ENCODE measurements at regions not wholly inside any gene's neighbourhood (a gene's known extent, or its start where the extent isn't known, plus 50 kb on each side); places are given as distances from the start of the nearest gene placed in this dataset.

DNA sequence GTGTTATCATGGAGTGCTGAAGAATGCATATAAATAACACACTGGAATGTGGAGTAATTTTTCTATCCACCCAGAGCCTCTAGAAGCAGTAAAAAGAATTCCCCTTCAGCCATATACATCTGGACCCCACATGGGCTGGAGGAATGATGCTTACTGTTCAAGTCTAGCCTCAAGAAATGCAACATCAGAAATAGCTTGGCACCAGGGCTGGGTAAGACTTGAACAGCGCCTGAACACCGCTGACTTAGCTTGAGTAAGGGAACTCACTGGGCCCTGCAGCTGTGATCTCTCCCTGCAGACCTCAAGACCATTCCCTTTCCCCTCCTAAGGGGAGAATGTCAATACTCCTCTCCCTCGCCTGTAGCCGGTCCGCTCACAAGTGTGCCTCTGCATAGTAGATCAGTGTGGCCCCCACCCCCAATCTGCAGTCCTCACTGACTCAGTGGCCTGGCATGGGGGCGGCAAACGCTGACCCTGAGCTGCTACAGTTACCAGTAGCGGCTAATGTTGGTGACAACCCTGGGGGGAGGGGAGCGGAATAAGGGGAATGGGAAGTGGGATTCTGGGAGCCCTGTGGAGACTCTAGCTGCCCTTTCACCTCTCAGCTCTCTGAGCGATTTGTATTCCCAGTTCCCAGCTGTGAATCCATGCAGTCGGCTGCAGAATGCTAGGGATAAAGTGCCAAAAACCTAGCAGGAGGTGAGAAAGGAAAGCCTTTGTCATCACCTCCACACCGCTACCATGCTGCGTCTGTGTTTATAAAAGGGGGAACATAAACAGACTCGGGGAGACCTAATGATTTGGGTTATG lies 483.9 kb downstream of the DISC1 start:
- DNase-seq: no peak

DNA sequence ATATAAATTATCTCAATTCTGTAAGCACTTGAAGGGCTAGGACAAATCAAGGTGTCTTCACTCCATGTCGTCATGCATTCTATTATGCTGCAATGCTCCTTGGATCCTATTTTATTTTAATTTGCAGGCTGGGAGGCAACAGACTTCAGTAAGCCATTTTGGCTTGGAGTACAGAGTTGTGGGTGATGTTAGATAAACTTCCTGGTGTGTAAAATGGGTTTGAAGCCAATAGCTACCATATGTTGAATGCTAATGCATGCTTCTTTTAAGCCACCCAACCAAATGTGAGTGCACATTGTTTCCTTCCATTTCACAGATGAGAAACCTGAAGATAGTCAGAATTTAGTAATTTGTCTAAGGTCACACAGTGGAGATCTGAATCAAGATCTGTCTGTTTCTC lies 482.8 kb downstream of the DISC1 start:
- no peak for DNase-seq

DNA sequence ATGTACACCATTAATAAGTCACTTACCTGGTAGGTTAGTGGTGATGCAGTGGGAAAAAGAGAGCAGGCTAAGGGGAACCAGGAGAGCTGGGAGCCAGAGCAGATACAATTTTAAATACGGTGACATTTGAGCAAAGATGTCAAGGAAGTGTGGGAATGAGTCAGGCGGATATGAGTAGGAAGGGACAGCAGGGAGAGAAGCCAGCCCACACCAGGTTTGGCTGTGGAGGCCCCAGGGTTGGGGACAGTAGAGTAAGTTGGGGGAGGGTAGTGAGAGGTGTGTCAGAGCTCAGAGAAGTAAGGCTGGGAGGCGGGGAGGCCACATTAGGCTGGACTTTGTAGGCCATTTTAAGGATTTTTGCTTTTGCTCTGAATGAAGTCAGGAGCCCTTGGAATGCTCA lies 482.0 kb downstream of the DISC1 start:
- no peak for DNase-seq

DNA sequence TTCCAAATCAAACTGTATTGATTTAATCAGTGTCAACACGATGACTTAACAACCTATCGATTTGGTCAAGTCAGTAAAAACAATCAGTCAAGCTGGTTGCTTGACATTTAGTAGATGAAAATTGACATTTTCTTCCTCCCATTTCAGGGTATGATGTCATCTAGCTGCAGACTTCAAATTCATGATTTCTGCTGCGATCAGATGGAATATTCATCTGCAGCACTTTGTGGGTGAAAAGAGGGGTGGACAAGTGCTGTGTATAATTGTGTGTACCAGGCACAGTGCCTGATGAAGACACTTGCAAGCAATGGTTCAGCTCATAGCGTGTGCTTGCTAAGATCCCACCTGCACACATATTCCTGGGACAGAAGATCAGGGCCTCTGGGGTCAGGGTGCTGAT lies 479.8 kb downstream of the DISC1 start:
- DNase-seq: no peak

DNA sequence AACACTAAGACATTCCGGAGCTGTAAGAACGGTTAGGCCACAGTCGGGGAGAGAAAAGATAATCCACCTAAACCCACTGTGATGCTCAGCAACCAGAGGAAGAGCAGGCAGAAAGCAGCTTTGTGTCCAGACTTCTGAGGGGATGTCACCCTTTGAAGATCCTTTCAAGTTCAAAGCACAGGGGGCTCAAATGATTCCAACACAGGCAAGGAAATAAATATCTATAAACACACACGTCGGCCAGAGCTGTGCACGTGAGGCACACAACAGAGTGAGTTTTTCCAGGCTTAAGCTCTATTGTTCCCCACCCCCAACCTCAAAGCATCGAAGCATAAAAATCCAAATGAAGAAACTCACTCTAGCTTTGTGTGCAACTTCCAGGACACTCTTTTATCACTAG lies 479.0 kb downstream of the DISC1 start:
- DNase-seq: no peak

DNA sequence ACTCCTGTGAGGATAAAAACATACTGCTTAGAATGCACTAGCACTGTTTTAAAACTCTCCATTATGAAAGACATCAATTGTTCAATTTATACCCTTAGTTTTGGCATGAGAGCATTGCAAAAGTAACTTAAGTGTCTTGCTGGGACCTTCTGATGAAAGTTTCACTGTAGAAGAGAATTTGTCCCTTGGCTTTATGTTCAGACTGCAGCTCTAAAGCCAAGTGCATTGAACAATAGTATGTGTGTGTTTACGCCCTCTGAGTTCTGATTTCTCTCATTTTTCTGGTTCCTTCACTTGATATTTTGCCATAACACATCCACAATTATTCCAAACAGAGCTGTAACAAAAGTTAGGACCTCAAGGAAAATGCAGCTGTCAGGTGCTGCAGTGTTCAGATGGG lies 474.6 kb downstream of the DISC1 start:
- no peak for DNase-seq

DNA sequence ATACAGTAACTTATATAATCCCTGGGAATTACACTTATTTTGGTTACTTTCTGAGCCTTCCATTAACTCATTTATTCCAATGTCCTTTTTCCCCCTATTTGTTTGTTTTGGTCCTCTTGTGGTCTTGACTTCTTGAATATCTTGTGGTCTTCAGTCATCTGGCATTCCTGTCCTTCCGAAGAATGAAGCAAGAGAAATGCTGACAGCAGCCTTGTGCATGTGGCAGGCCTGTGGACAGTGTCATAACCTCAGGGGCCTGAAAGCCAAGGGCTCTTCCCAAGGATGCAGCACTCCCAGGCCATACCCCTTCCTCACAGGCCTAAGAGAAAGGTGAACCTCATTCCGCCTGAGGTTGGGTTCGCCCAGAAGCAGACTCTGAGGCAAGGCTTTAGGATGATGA lies 470.2 kb downstream of the DISC1 start:
- no peak for DNase-seq
